GM12865 (cell line): ENCODE measurements at regions not wholly inside any gene's neighbourhood (a gene's known extent, or its start where the extent isn't known, plus 50 kb on each side); places are given as distances from the start of the nearest gene placed in this dataset.

Experiments used
- DNase-seq: peaks from one replicate; pipeline ENCODE4 v3.0.0; 2010; ENCODE audit warnings: low read depth
- H3K4me3 ChIP-seq: 2 replicates; pipeline ENCODE4 v1.5.1; 2011; ENCODE audit warnings: mild to moderate bottlenecking, low read depth, low read length, control low read depth
- TF ChIP-seq, protein P1 (sequence below): IDR thresholded peaks from 2 replicates; pipeline ENCODE4 v1.5.1; 2011; ENCODE audit warnings: low read length, control low read depth, low read depth, inconsistent platforms; ENCODE audit not compliant: insufficient read depth; ENCODE audit errors: missing control alignments

DNA sequence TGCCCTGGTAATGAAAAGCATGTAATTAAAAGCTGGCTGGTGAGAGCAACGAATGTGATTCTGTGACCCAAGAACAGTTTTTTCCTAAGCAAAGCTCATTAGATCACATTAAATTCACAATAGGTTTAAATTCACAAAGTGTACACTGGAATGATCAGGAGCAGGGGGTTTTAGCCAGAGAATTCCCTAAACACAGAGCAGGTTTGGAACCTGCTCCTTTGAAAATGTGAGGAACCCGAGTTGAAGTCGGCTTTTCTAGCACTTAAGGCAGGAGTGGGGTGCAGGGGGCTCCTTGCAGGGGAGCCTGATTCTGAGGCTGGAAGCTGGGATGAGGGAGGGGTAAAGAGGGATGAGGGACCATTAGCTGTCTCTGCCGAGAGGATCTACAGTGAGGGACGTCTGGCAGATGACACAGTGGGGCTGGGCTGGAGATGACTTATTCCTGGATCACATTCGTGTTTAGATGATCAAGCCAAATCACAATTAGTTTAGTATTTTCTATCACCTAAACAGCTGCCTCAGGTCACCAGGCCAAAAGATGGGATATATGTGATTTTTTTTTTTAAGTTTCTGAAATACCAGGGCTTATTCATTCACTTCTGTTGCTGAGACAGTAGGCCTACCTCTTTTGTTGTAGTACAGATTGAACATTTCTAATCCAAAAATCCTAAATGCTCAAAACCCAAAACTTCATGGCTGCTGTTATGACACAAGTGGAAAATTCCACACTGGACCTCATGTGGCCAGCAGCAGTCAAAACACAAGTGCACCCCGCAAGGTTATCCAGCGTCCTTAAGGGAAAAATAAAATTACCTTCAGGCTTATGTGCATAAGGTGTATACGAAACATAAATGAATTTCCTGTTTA, 93.1 kb upstream of the HIVEP1 start:
- H3K4me3 ChIP-seq: no peak overlapping the region
- TF ChIP-seq, protein P1, sequence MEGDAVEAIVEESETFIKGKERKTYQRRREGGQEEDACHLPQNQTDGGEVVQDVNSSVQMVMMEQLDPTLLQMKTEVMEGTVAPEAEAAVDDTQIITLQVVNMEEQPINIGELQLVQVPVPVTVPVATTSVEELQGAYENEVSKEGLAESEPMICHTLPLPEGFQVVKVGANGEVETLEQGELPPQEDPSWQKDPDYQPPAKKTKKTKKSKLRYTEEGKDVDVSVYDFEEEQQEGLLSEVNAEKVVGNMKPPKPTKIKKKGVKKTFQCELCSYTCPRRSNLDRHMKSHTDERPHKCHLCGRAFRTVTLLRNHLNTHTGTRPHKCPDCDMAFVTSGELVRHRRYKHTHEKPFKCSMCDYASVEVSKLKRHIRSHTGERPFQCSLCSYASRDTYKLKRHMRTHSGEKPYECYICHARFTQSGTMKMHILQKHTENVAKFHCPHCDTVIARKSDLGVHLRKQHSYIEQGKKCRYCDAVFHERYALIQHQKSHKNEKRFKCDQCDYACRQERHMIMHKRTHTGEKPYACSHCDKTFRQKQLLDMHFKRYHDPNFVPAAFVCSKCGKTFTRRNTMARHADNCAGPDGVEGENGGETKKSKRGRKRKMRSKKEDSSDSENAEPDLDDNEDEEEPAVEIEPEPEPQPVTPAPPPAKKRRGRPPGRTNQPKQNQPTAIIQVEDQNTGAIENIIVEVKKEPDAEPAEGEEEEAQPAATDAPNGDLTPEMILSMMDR: no peak
- DNase-seq: no peak

DNA sequence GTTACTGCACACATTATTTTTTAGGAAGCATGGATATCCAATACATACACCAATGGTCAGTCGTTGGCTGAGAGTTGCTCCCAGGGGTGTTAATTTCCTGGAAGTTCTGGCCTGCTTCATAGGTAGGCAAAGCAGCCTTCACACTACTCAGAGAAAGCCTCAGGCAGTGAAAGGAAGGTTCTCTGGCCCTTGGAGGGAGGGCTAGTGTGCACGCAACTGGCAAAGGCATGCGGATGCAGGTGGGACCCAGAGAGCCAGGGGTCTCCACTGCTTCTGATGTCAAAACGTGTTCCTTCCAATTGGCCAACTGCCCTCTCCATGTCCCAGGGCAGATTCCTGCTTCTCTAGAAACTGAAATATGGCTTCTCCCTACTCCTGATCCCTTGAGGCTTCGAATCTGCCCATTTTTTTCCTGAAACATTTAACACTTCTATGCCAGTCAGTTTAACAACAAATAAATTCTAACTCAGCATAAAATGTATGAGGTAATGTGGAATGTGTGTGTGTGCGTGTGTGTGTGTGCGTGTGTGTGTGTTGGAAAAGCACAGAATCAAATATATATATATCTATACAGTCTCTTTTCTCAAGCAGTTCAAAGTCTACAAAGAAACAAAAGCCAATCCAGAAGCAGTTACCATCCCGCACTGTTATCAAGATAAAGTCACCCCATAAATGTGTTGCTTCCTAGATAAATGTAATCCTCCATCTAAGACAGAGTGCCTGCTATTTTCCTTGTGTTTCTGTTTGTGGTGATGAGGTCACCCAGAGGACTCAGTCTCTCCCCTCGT, 94.0 kb upstream of the HIVEP1 start:
- no peak overlapping the region for H3K4me3 ChIP-seq
- no peak for DNase-seq
- TF ChIP-seq, protein P1: no peak

DNA sequence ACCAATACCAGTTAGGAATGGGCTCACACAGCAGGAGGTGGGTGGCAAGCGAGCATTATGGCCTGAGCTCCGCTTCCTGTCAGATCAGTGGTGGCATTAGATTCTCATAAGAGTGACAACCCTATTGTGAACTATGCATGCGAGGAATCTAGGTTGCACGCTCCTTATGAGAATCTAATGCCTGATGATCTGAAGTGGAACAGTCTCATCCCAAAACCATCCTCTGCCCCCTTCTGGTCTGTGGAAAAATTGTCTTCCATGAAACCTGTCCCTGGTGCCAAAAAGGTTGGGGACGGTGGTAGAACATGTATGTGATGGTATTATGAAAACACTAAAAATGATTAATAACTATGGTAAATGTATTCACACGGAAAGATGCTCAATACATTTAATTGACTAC, 99.7 kb upstream of the HIVEP1 start:
- TF ChIP-seq, protein P1: no peak
- H3K4me3 ChIP-seq: no peak overlapping the region
- DNase-seq: peak; percentile 11

DNA sequence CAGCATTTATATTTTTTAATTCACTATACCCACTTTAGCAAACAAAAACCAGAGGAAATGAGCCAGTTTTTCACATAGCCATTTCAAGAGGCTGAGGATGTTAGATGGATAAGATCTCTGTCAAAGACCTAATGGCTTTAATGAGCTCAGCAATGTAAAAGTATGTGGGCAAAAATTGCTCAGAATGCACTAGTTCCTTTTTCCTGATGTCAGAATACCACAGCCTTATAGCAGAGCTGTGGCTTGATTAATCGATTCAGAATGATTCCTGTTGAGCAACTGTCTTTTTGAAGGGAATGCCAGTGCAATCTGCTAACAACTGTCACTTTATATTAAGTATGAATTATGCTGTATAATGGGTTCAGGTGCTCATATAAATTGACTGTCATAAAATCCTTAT, 100.6 kb upstream of the HIVEP1 start:
- TF ChIP-seq, protein P1: no peak
- DNase-seq: no peak
- H3K4me3 ChIP-seq: no peak overlapping the region

DNA sequence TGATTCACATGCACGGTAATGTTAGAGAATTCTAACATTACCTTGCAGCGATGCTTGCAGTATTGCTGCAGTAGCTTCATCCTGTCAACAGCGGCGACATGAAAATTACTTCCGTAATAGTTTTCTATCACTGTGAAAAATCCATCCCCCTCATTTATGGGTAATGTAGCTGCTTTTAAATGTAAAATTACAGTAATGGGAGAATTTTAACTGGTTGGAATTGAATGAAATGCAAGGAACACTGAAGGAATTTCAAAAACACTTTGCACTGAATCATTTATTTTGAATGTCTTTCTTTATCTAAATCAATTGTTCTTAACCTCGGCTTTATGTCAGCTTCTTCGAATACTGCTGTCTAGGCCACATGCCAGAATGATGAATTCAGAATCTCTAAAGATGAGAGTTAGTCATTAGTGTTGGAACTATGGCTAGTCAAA, 102.4 kb upstream of the HIVEP1 start:
- TF ChIP-seq, protein P1: no peak
- no peak overlapping the region for H3K4me3 ChIP-seq

DNA sequence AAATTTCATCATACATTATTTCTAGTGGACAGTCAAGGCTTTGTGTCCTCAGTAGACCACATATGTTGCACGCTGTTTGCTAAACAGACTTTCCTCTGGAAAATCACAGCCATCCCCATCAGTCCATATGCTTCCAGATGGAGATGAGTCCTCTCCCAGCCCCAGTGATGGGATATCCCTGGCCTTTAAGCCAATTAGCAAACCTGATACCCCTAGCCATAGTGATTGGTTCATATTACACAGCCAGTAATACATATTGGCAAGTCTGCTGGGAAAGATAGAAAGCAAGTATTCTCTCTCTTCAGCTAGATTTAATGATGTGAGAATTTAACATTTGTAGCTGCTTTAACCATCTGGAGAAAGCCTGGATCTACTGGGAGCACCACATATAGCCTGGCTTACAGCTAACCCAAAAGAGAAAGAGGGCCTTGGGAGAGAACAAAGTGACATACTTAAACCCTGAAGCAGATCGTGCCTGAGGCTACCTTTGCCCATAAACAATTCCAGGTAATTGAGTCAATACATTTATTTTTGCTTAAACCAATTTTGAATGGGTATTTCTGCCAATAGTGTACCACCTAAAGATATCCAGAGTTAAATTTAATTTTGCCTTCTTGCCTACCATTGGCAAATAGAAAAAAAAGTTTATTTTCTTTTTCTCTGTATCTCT, 103.5 kb upstream of the HIVEP1 start:
- no peak overlapping the region for H3K4me3 ChIP-seq
- TF ChIP-seq, protein P1: no peak
- DNase-seq: no peak

More for the DNA sequence above, 102.4 kb upstream of the HIVEP1 start:
- no peak for DNase-seq
